ENCODE measurements at regions not wholly inside any gene's neighbourhood (a gene's known extent, or its start where the extent isn't known, plus 50 kb on each side); places are given as distances from the start of the nearest gene placed in this dataset.

DNA sequence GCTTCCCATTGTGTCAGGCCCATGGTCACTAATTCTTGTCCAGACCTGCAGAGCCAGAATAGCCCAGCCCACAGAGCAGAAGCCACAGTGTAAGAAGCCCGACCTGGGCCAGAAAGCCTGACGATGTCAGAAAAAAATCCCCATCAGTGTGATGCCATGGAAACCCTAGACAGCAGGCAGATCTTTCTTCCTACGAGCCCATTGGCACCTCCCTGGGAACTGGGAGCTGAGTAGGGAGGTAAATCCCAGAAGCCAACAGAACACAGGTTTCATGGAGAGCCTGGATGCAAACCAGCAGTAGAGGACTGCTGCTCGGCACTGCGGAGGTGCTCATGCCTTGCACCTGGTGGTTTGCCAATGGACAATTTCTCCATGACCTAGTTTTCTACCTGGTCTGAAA, 82.2 kb upstream of the SLC22A16 start:
- Mint-ChIP-seq H3K36me3 (peaks cover 4% of the 10 kb centered on the region), H3K4me1 (peaks cover 8 to 39% (median 27%) of the 10 kb centered on the region in 4 donors), H3K27ac (no peak overlapping the region), H3K4me3 (no peak overlapping the region), H3K27me3 (peaks cover 5% of the 10 kb centered on the region), H3K9me3 (peaks cover 0 to 3% (median 1%) of the 10 kb centered on the region in 7 donors)
- DNase-seq (no peak), ATAC-seq (ENCODE audit: low read depth in 2 of 2) (no peak)
- Histone ChIP-seq H3K4me3 (ENCODE audit: low read depth, low read length) (no peak overlapping the region), H3K36me3 (ENCODE audit: control insufficient read depth, insufficient read depth, low read length) (no peaks in the 10 kb centered on the region), H3K27ac (ENCODE audit: insufficient read depth, low read length, poor library complexity, severe bottlenecking) (no peak overlapping the region), H3K9me3 (ENCODE audit: control insufficient read depth in 2 of 2, low read length in 2 of 2) (no peaks in the 10 kb centered on the region), H3K4me1 (ENCODE audit: control insufficient read depth, insufficient read depth, low read length, poor library complexity, severe bottlenecking) (peaks cover 25% of the 10 kb centered on the region), H3K27me3 (ENCODE audit: control insufficient read depth, insufficient read depth, low read length) (no peaks in the 10 kb centered on the region)

GRCh38 chr6:110557199-110557598, 80.8 kb upstream of the SLC22A16 start:
- H3K27ac Mint-ChIP-seq = no peak overlapping the region

DNA sequence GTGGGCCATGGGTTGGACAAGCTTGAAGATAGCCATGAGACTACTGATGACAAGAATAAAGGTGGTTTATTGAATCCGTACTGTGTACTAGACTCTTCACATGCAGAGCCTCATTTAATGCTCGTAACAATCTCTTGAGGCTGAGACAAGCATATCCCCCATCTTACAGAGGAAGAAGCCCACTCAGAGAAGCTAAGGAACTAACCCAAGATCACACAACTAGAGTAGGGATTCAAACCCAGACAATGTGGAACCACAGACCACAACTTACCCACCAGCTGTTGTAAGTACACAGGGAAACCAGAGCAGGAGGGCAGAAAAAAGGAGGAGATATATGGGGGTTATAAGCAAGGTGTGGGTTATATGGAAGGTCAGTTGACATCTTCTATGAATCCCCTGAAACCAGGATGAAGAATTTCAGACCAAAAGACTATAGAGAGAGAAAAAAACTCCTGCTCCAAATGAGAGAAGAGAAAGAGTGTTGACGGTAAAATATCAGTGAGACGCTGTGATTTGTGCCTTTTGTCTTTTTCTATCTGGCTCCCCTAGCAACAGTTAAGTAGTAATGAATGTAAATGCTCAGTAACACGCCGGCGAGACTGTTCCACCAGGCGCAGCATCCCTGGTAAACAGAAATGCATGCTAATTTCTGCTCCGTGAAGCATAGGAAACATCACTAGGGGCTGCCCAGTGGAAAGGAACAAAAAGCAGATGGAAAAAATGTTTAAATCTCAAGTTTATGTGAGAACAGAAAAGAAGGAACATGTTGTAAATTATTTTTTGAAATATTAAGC, 80.1 kb upstream of the SLC22A16 start:
- H3K4me3 Mint-ChIP-seq = no peak overlapping the region
- peaks cover 8 to 31% (median 17%) of the 10 kb centered on the region in 4 donors for H3K4me1 Mint-ChIP-seq
- Histone ChIP-seq H3K4me3 (ENCODE audit: low read depth, low read length) (no peak overlapping the region), H3K4me1 (ENCODE audit: control insufficient read depth, insufficient read depth, low read length, poor library complexity, severe bottlenecking) (peaks cover 21% of the 10 kb centered on the region), H3K9me3 (ENCODE audit: control insufficient read depth in 2 of 2, low read length in 2 of 2) (peaks cover 0 to 7% of the 10 kb centered on the region in 2 experiments), H3K27ac (ENCODE audit: insufficient read depth, low read length, poor library complexity, severe bottlenecking) (no peak overlapping the region), H3K27me3 (ENCODE audit: control insufficient read depth, insufficient read depth, low read length) (no peaks in the 10 kb centered on the region), H3K36me3 (ENCODE audit: control insufficient read depth, insufficient read depth, low read length) (no peaks in the 10 kb centered on the region)
- peaks cover 0 to 13% (median under 1%) of the 10 kb centered on the region in 7 donors for H3K9me3 Mint-ChIP-seq
- no peak for DNase-seq
- H3K36me3 Mint-ChIP-seq = peaks cover 8% of the 10 kb centered on the region
- no peak for ATAC-seq (ENCODE audit: low read depth in 2 of 2)
- H3K27ac Mint-ChIP-seq = peak overlapping the region in 1 of 3 donors; percentile 34
- H3K27me3 Mint-ChIP-seq = peaks cover 11% of the 10 kb centered on the region

More at GRCh38 chr6:110557199-110557598, 80.8 kb upstream of the SLC22A16 start:
- Histone ChIP-seq H3K4me3 (ENCODE audit: low read depth, low read length) (no peak overlapping the region), H3K27me3 (ENCODE audit: control insufficient read depth, insufficient read depth, low read length) (no peaks in the 10 kb centered on the region), H3K27ac (ENCODE audit: insufficient read depth, low read length, poor library complexity, severe bottlenecking) (no peak overlapping the region), H3K9me3 (ENCODE audit: control insufficient read depth in 2 of 2, low read length in 2 of 2) (peaks cover 0 to under 1% of the 10 kb centered on the region in 2 experiments), H3K4me1 (ENCODE audit: control insufficient read depth, insufficient read depth, low read length, poor library complexity, severe bottlenecking) (peaks cover 25% of the 10 kb centered on the region), H3K36me3 (ENCODE audit: control insufficient read depth, insufficient read depth, low read length) (no peaks in the 10 kb centered on the region)
- Mint-ChIP-seq H3K4me3 (no peak overlapping the region), H3K9me3 (peaks cover 0 to 8% (median 0%) of the 10 kb centered on the region in 7 donors), H3K36me3 (peaks cover 6% of the 10 kb centered on the region), H3K27me3 (peaks cover 8% of the 10 kb centered on the region), H3K4me1 (peaks cover 8 to 38% (median 24%) of the 10 kb centered on the region in 4 donors)
- no peak for ATAC-seq (ENCODE audit: low read depth in 2 of 2)
- DNase-seq = no peak

DNA sequence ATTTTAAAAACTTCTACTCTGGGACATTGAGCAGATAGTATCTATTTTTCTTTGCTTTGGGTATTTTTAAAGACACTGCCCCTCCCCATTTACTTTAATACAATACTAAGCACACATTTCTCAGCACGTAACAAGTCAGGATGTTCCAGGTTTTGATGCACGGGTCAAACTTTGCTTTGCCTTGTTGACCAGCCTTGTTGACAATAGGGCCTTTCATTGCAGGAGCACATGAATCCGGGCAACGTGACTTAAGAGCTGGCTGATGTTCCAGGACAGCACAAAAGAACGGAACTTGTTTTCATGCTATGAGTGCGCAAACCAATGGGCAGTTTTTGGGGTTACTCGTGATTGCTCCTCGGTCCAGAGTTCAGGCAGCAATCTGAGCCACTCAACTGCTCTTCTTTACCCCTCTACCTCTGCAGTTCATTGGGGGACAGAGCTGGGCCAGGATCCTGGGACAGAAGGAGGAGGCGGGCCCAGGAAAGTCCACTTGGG, 78.6 kb upstream of the SLC22A16 start:
- ATAC-seq (ENCODE audit: low read depth in 2 of 2) = no peak

GRCh38 chr6:110554441-110554840, 78.0 kb upstream of the SLC22A16 start:
- Mint-ChIP-seq H3K4me1 (peaks cover 0 to 12% (median 2%) of the 10 kb centered on the region in 4 donors), H3K9me3 (peaks cover 0 to 15% (median 1%) of the 10 kb centered on the region in 7 donors), H3K27me3 (peaks cover 22% of the 10 kb centered on the region), H3K36me3 (peaks cover 8% of the 10 kb centered on the region), H3K4me3 (no peak overlapping the region), H3K27ac (no peak overlapping the region)
- H3K4me3 ChIP-seq (ENCODE audit: low read depth, low read length) = no peak overlapping the region
- no peak overlapping the region for H3K27ac ChIP-seq (ENCODE audit: insufficient read depth, low read length, poor library complexity, severe bottlenecking)
- ATAC-seq (ENCODE audit: low read depth in 2 of 2) = no peak
- no peaks in the 10 kb centered on the region for H3K36me3 ChIP-seq (ENCODE audit: control insufficient read depth, insufficient read depth, low read length)
- no peak for DNase-seq
- H3K27me3 ChIP-seq (ENCODE audit: control insufficient read depth, insufficient read depth, low read length) = no peaks in the 10 kb centered on the region
- H3K4me1 ChIP-seq (ENCODE audit: control insufficient read depth, insufficient read depth, low read length, poor library complexity, severe bottlenecking) = peaks cover under 1% of the 10 kb centered on the region
- H3K9me3 ChIP-seq (ENCODE audit: control insufficient read depth in 2 of 2, low read length in 2 of 2) = peaks cover 4 to 7% of the 10 kb centered on the region in 2 experiments

More for the DNA sequence above, 78.6 kb upstream of the SLC22A16 start:
- peaks cover 0 to 15% (median 1%) of the 10 kb centered on the region in 7 donors for H3K9me3 Mint-ChIP-seq
- H3K27me3 Mint-ChIP-seq = peaks cover 18% of the 10 kb centered on the region
- H3K9me3 ChIP-seq (ENCODE audit: control insufficient read depth in 2 of 2, low read length in 2 of 2) = peaks cover 4 to 7% of the 10 kb centered on the region in 2 experiments
- H3K27ac Mint-ChIP-seq = no peak overlapping the region
- H3K27me3 ChIP-seq (ENCODE audit: control insufficient read depth, insufficient read depth, low read length) = no peaks in the 10 kb centered on the region
- H3K4me1 ChIP-seq (ENCODE audit: control insufficient read depth, insufficient read depth, low read length, poor library complexity, severe bottlenecking) = peaks cover 6% of the 10 kb centered on the region
- H3K36me3 ChIP-seq (ENCODE audit: control insufficient read depth, insufficient read depth, low read length) = no peaks in the 10 kb centered on the region
- no peak for DNase-seq
- H3K27ac ChIP-seq (ENCODE audit: insufficient read depth, low read length, poor library complexity, severe bottlenecking) = no peak overlapping the region
- peaks cover 0 to 16% (median 4%) of the 10 kb centered on the region in 4 donors for H3K4me1 Mint-ChIP-seq
- H3K36me3 Mint-ChIP-seq = peaks cover 8% of the 10 kb centered on the region
- no peak overlapping the region for H3K4me3 Mint-ChIP-seq
- H3K4me3 ChIP-seq (ENCODE audit: low read depth, low read length) = no peak overlapping the region

- Mint-ChIP-seq H3K4me3 (no peak overlapping the region), H3K9me3 (peaks cover 0 to 15% (median 3%) of the 10 kb centered on the region in 7 donors), H3K27me3 (peaks cover 25% of the 10 kb centered on the region), H3K27ac (no peak overlapping the region), H3K36me3 (peaks cover 8% of the 10 kb centered on the region), H3K4me1 (no peaks in the 10 kb centered on the region)
- ATAC-seq (ENCODE audit: low read depth in 2 of 2) (no peak), DNase-seq (no peak)
- Histone ChIP-seq H3K27ac (ENCODE audit: insufficient read depth, low read length, poor library complexity, severe bottlenecking) (no peak overlapping the region), H3K4me3 (ENCODE audit: low read depth, low read length) (no peak overlapping the region), H3K9me3 (ENCODE audit: control insufficient read depth in 2 of 2, low read length in 2 of 2) (peaks cover 4 to 7% of the 10 kb centered on the region in 2 experiments), H3K27me3 (ENCODE audit: control insufficient read depth, insufficient read depth, low read length) (no peaks in the 10 kb centered on the region), H3K4me1 (ENCODE audit: control insufficient read depth, insufficient read depth, low read length, poor library complexity, severe bottlenecking) (no peaks in the 10 kb centered on the region), H3K36me3 (ENCODE audit: control insufficient read depth, insufficient read depth, low read length) (no peaks in the 10 kb centered on the region)
Observed at GRCh38 chr6:110552901-110553641, 76.7 kb upstream of the SLC22A16 start.

DNA sequence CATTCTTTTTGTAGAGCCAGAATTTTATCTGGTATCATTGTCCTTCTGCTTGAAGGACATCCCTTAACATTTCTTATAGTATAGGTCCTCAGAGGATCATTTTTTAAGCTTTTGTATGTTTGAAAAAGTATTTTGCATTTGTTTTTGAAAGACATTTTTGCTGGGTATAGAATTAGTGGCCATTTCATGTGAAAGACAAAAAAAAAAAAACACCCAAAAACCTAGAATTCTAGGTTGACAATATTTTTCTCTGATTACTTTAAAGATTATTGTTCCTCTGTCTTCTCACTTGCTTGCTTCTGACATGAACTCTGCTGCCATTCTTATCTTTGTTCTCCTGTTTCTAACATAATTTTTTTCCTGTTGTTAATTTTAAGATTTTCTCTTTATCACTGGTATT, 75.7 kb upstream of the SLC22A16 start:
- H3K4me3 Mint-ChIP-seq = no peak overlapping the region
- ATAC-seq (ENCODE audit: low read depth in 2 of 2) = no peak
- H3K9me3 Mint-ChIP-seq = peaks cover 0 to 15% (median 3%) of the 10 kb centered on the region in 7 donors
- DNase-seq = no peak
- peaks cover 4 to 7% of the 10 kb centered on the region in 2 experiments for H3K9me3 ChIP-seq (ENCODE audit: control insufficient read depth in 2 of 2, low read length in 2 of 2)
- H3K4me3 ChIP-seq (ENCODE audit: low read depth, low read length) = no peak overlapping the region
- H3K36me3 ChIP-seq (ENCODE audit: control insufficient read depth, insufficient read depth, low read length) = no peaks in the 10 kb centered on the region
- H3K27ac Mint-ChIP-seq = no peak overlapping the region
- no peak overlapping the region for H3K27ac ChIP-seq (ENCODE audit: insufficient read depth, low read length, poor library complexity, severe bottlenecking)
- peaks cover 8% of the 10 kb centered on the region for H3K36me3 Mint-ChIP-seq
- H3K4me1 Mint-ChIP-seq = no peaks in the 10 kb centered on the region
- no peaks in the 10 kb centered on the region for H3K27me3 ChIP-seq (ENCODE audit: control insufficient read depth, insufficient read depth, low read length)
- peaks cover 25% of the 10 kb centered on the region for H3K27me3 Mint-ChIP-seq
- no peaks in the 10 kb centered on the region for H3K4me1 ChIP-seq (ENCODE audit: control insufficient read depth, insufficient read depth, low read length, poor library complexity, severe bottlenecking)

Measured in CD4-positive, CD25-positive, alpha-beta regulatory T cell (primary cell).